Hepatocyte (in vitro differentiated cells): ENCODE measurements at regions not wholly inside any gene's neighbourhood (a gene's known extent, or its start where the extent isn't known, plus 50 kb on each side); places are given as distances from the start of the nearest gene placed in this dataset.

Experiments
- DNase-seq: peaks from one replicate; pipeline ENCODE4 v3.0.0-alpha.2; 2016; ENCODE audit warnings: low spot score
- H2AFZ ChIP-seq: fragments of 200-600 bp; sonication (generic); 2 replicates; pipeline ENCODE4 v1.6.0; 2016; ENCODE audit warnings: antibody characterized with exemption, mild to moderate bottlenecking
- H3K27ac ChIP-seq: fragments of 200-600 bp; sonication (generic); 2 replicates; pipeline ENCODE4 v1.5.1; 2016; ENCODE audit warnings: mild to moderate bottlenecking
- H3K27me3 ChIP-seq: fragments of 200-600 bp; sonication (generic); 2 replicates; pipeline ENCODE4 v1.6.1; 2016
- H3K36me3 ChIP-seq: fragments of 200-600 bp; sonication (generic); replicated peaks from 2 replicates; pipeline ENCODE4 v1.5.1; 2016; ENCODE audit warnings: low read depth; ENCODE audit not compliant: insufficient read depth
- H3K4me1 ChIP-seq: fragments of 200-600 bp; sonication (generic); 2 replicates; pipeline ENCODE4 v1.5.1; 2016; ENCODE audit warnings: mild to moderate bottlenecking, moderate library complexity; ENCODE audit not compliant: insufficient read depth
- H3K4me2 ChIP-seq: fragments of 200-600 bp; sonication (generic); 2 replicates; pipeline ENCODE4 v1.6.0; 2016
- H3K4me3 ChIP-seq: fragments of 200-600 bp; sonication (generic); 2 replicates; pipeline ENCODE4 v1.5.1; 2016; ENCODE audit warnings: mild to moderate bottlenecking
- H3K79me2 ChIP-seq: fragments of 200-600 bp; sonication (generic); 2 replicates; pipeline ENCODE4 v1.6.0; 2017; ENCODE audit warnings: mild to moderate bottlenecking
- H3K9me2 ChIP-seq: fragments of 200-600 bp; sonication (generic); replicated peaks from 2 replicates; pipeline ENCODE4 v1.6.0; 2017; ENCODE audit warnings: mild to moderate bottlenecking; ENCODE audit not compliant: insufficient read depth
- H3K9me3 ChIP-seq: fragments of 200-600 bp; sonication (generic); 2 replicates; pipeline ENCODE4 v1.5.1; 2016; ENCODE audit warnings: low read depth, mild to moderate bottlenecking
- H4K20me1 ChIP-seq: fragments of 200-600 bp; sonication (generic); 2 replicates; pipeline ENCODE4 v1.6.0; 2016; ENCODE audit warnings: mild to moderate bottlenecking; ENCODE audit not compliant: insufficient read depth, poor library complexity, severe bottlenecking
- CTCF ChIP-seq: fragments of 200-600 bp; sonication (generic); IDR thresholded peaks from 2 replicates; pipeline ENCODE4 v1.5.1; 2016; ENCODE audit warnings: antibody characterized with exemption, mild to moderate bottlenecking; ENCODE audit not compliant: poor library complexity
- EZH2 ChIP-seq: fragments of 200-600 bp; sonication (generic); IDR thresholded peaks from 2 replicates; pipeline ENCODE4 v1.6.1; 2016; ENCODE audit warnings: antibody characterized with exemption, mild to moderate bottlenecking, borderline replicate concordance
- EZH2phosphoT487 ChIP-seq: fragments of 200-600 bp; sonication (generic); IDR thresholded peaks from one replicate; pipeline ENCODE4 v1.6.1; 2018; ENCODE audit warnings: antibody characterized with exemption, mild to moderate bottlenecking, low read depth, moderate library complexity; ENCODE audit not compliant: unreplicated experiment, severe bottlenecking
- WGBS: methylation state at CpG from one replicate; pipeline ENCODE4 v1.1.6; 2016; ENCODE audit warnings: low lambda C conversion rate; ENCODE audit errors: missing lambda C conversion rate; 5-methylcytosine and 5-hydroxymethylcytosine counted together

GRCh38 chr2:41496908-41497307 lies 550.9 kb upstream of the PKDCC start:
- no peak for DNase-seq
- no peak for TF ChIP-seq EZH2phosphoT487
- TF ChIP-seq EZH2, result no peak
- no peak for TF ChIP-seq CTCF
- 89% methylated on average over 3 of the region's 3 CpGs for WGBS
- Histone ChIP-seq H3K9me3 (no peaks in the 10 kb centered on the region), H4K20me1 (no peaks in the 10 kb centered on the region), H3K79me2 (no peaks in the 10 kb centered on the region), H3K27ac (no peak overlapping the region), H3K27me3 (no peaks in the 10 kb centered on the region), H3K4me2 (no peak overlapping the region), H3K36me3 (no peaks in the 10 kb centered on the region), H3K9me2 (no peaks in the 10 kb centered on the region), H3K4me1 (no peaks in the 10 kb centered on the region), H2AFZ (no peak overlapping the region), H3K4me3 (no peak overlapping the region)

- Histone ChIP-seq H3K4me3 (no peak overlapping the region), H3K36me3 (no peaks in the 10 kb centered on the region), H2AFZ (no peak overlapping the region), H3K4me2 (no peak overlapping the region), H3K27ac (no peak overlapping the region), H3K27me3 (no peaks in the 10 kb centered on the region), H3K9me2 (no peaks in the 10 kb centered on the region), H3K79me2 (no peaks in the 10 kb centered on the region), H4K20me1 (no peaks in the 10 kb centered on the region), H3K9me3 (no peaks in the 10 kb centered on the region), H3K4me1 (no peaks in the 10 kb centered on the region)
- DNase-seq, result no peak
- no peak for TF ChIP-seq EZH2phosphoT487
- no peak for TF ChIP-seq CTCF
- TF ChIP-seq EZH2, result no peak
- WGBS, result 91% methylated on average over 3 of the region's 3 CpGs
Measured at GRCh38 chr2:41498781-41499180, 549.0 kb upstream of the PKDCC start.

DNA sequence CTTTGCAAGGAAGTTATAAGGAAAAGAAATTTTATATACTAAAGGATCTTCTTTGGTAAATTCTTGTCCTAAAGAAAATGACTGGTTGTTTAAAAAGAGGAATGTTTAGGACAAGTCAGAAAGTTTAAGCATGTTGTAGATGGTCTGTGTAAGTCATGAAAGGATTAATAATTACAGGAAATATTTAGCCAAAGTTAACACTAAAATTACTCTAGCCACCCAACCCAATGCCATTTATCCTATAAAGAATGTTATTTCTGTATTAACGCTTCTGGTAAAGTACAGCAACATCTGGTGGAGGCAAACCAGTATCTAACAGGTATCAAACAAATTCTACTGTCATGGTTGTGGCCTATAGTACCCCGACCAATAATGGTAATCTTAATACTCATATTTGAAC lies 546.9 kb upstream of the PKDCC start:
- Histone ChIP-seq H3K36me3 (no peaks in the 10 kb centered on the region), H2AFZ (no peak overlapping the region), H3K4me1 (no peaks in the 10 kb centered on the region), H3K9me3 (no peaks in the 10 kb centered on the region), H3K4me2 (no peak overlapping the region), H4K20me1 (no peaks in the 10 kb centered on the region), H3K79me2 (no peaks in the 10 kb centered on the region), H3K9me2 (no peaks in the 10 kb centered on the region), H3K27me3 (no peaks in the 10 kb centered on the region), H3K27ac (no peak overlapping the region), H3K4me3 (no peak overlapping the region)
- 77% methylated on average over 2 of the region's 2 CpGs for WGBS
- no peak for TF ChIP-seq EZH2
- no peak for TF ChIP-seq EZH2phosphoT487
- no peak for TF ChIP-seq CTCF
- DNase-seq, result no peak

DNA sequence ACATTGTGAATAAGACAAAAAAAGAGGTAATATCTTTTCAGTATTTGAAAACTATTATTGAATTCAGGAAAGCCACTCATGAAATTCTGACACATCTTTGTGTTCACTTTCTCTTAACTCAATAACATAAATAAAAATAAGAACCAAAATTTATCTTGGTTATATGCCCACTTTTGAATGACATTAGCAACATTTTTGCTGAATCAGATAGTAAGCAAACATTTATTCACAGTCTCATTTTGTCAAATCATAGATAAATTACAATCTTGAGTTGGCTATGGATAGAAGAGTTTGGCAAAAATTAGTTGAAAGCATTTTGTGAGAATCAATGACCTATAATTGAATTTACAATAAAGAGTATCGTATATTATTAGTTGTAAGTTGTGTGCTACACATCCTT lies 545.1 kb upstream of the PKDCC start:
- no peak for DNase-seq
- no peaks in the 10 kb centered on the region for H4K20me1 ChIP-seq
- no peaks in the 10 kb centered on the region for H3K27me3 ChIP-seq
- no peaks in the 10 kb centered on the region for H3K36me3 ChIP-seq
- H3K27ac ChIP-seq, result no peak overlapping the region
- no peaks in the 10 kb centered on the region for H3K9me2 ChIP-seq
- no peaks in the 10 kb centered on the region for H3K79me2 ChIP-seq
- H3K4me3 ChIP-seq, result no peak overlapping the region
- no peaks in the 10 kb centered on the region for H3K4me1 ChIP-seq
- no peaks in the 10 kb centered on the region for H3K9me3 ChIP-seq
- no peak overlapping the region for H3K4me2 ChIP-seq
- no peak overlapping the region for H2AFZ ChIP-seq
- no peak for TF ChIP-seq CTCF
- TF ChIP-seq EZH2, result no peak
- TF ChIP-seq EZH2phosphoT487, result no peak
- 0% methylated on average over 1 of the region's 1 CpG for WGBS
